CD14-positive monocyte (primary cell): ENCODE measurements at regions not wholly inside any gene's neighbourhood (a gene's known extent, or its start where the extent isn't known, plus 50 kb on each side); places are given as distances from the start of the nearest gene placed in this dataset.

Source experiments
- DNase-seq, 3 donors: peaks; one replicate each; pipeline ENCODE4 v3.0.0-alpha.2; 2011 to 2022
- H2AFZ ChIP-seq: 2 replicates; pipeline ENCODE4 v1.6.0; 2012; ENCODE audit warnings: mild to moderate bottlenecking, low read depth, low read length, inconsistent platforms; ENCODE audit not compliant: insufficient read depth, poor library complexity, severe bottlenecking
- H3K27ac ChIP-seq, 2 donors: 1 replicate in 1 of 2; 2 replicates in 1 of 2; pipeline ENCODE4 v1.5.1; 2012 to 2013; ENCODE audit warnings: low read length in 2 of 2, control low read depth in 1 of 2, inconsistent platforms in 1 of 2, low read depth in 1 of 2, mild to moderate bottlenecking in 1 of 2
- H3K27me3 ChIP-seq, 2 donors: one replicate each; pipeline versions ENCODE4 v1.6.0 to v1.6.1; 2011 to 2013; ENCODE audit warnings: low read length in 2 of 2; ENCODE audit not compliant: control insufficient read depth in 2 of 2, insufficient read depth in 2 of 2
- H3K36me3 ChIP-seq, 2 donors: replicated peaks in 1 of 2; 1 replicate in 1 of 2; 2 replicates in 1 of 2; pipeline versions ENCODE4 v1.5.1 to v1.6.1; 2012 to 2013; ENCODE audit warnings: low read length in 2 of 2, control low read depth in 1 of 2, inconsistent platforms in 1 of 2, mild to moderate bottlenecking in 1 of 2; ENCODE audit not compliant: insufficient read depth in 2 of 2, control insufficient read depth in 1 of 2
- H3K4me1 ChIP-seq, 2 donors: 1 replicate in 1 of 2; 2 replicates in 1 of 2; pipeline versions ENCODE4 v1.5.1 to v1.6.1; 2012 to 2013; ENCODE audit warnings: low read length in 2 of 2, control low read depth in 1 of 2, inconsistent platforms in 1 of 2, mild to moderate bottlenecking in 1 of 2, moderate library complexity in 1 of 2; ENCODE audit not compliant: insufficient read depth in 2 of 2, control insufficient read depth in 1 of 2
- H3K4me2 ChIP-seq: replicated peaks from 2 replicates; pipeline ENCODE3; 2012; ENCODE audit warnings: low read length, moderate library complexity, mild to moderate bottlenecking; ENCODE audit not compliant: poor library complexity, severe bottlenecking; ENCODE audit errors: extremely low read depth
- H3K4me3 ChIP-seq, 3 experiments: fragments of 200-600 bp in 1 of 3; sonication (generic) in 1 of 3; replicated peaks in 1 of 3; 1 replicate in 2 of 3; 2 replicates in 1 of 3; pipeline ENCODE4 v1.5.1; 2011 to 2013; ENCODE audit warnings: low read length in 3 of 3, mild to moderate bottlenecking in 3 of 3, control low read depth in 2 of 3, low read depth in 2 of 3, inconsistent platforms in 1 of 3, moderate library complexity in 1 of 3
- H3K79me2 ChIP-seq: 2 replicates; pipeline ENCODE4 v1.6.0; 2012; ENCODE audit warnings: mild to moderate bottlenecking, control low read depth, inconsistent platforms, low read length, moderate library complexity; ENCODE audit not compliant: insufficient read depth
- H3K9ac ChIP-seq: 2 replicates; pipeline ENCODE4 v1.6.0; 2017; ENCODE audit warnings: low read length, mild to moderate bottlenecking; ENCODE audit not compliant: insufficient read depth, poor library complexity, severe bottlenecking
- H3K9me3 ChIP-seq, 2 donors: replicated peaks in 1 of 2; 1 replicate in 1 of 2; 2 replicates in 1 of 2; pipeline versions ENCODE4 v1.5.1 to v1.6.1; 2012 to 2013; ENCODE audit warnings: low read length in 2 of 2, control low read depth in 1 of 2; ENCODE audit not compliant: control insufficient read depth in 1 of 2, insufficient read depth in 1 of 2
- H4K20me1 ChIP-seq: 2 replicates; pipeline ENCODE4 v1.6.0; 2012; ENCODE audit warnings: mild to moderate bottlenecking, low read length, control low read depth, moderate library complexity; ENCODE audit not compliant: insufficient read depth
- H3K27ac Mint-ChIP-seq, 7 donors: one replicate each; pipeline ENCODE4 v1.8.0; 2020; ENCODE audit warnings: mild to moderate bottlenecking in 7 of 7, mixed read lengths in 7 of 7, moderate library complexity in 6 of 7, inconsistent platforms in 2 of 7
- H3K27me3 Mint-ChIP-seq, 3 donors: one replicate each; pipeline ENCODE4 v1.8.0; 2021 to 2022; ENCODE audit warnings: low read depth in 3 of 3, mild to moderate bottlenecking in 3 of 3, mixed read lengths in 3 of 3, moderate library complexity in 3 of 3, inconsistent platforms in 1 of 3
- H3K36me3 Mint-ChIP-seq, 2 donors: one replicate each; pipeline ENCODE4 v1.8.0; 2020; ENCODE audit warnings: mixed read lengths in 2 of 2, inconsistent platforms in 1 of 2, mild to moderate bottlenecking in 1 of 2
- H3K4me1 Mint-ChIP-seq: one replicate; pipeline ENCODE4 v1.8.0; 2020; ENCODE audit warnings: mild to moderate bottlenecking, mixed read lengths
- H3K4me3 Mint-ChIP-seq, 2 donors: one replicate each; pipeline ENCODE4 v1.8.0; 2020; ENCODE audit warnings: mild to moderate bottlenecking in 2 of 2, mixed read lengths in 2 of 2, moderate library complexity in 1 of 2
- H3K9me3 Mint-ChIP-seq, 7 donors: one replicate each; pipeline ENCODE4 v1.8.0; 2020 to 2022; ENCODE audit warnings: mixed read lengths in 7 of 7, mild to moderate bottlenecking in 6 of 7, moderate library complexity in 6 of 7, inconsistent platforms in 2 of 7
- CTCF ChIP-seq: fragments of 200-600 bp; IDR thresholded peaks from one replicate; pipeline ENCODE4 v1.8.0; 2022; ENCODE audit warnings: antibody characterized with exemption, mild to moderate bottlenecking
- intact Hi-C, 2 donors: fragments of 100-400 bp; cut with micrococcal nuclease; formaldehyde crosslinking; loops; one replicate each; pipeline versions ENCODE4 v1.15.0 to v1.15.1; 2023

- no peaks in the 10 kb centered on the region for H3K4me1 ChIP-seq
- H3K9me3 Mint-ChIP-seq: peaks cover 0 to 8% (median 2%) of the 10 kb centered on the region in 7 donors
- no peak overlapping the region for H3K4me2 ChIP-seq
- no peaks in the 10 kb centered on the region for H3K79me2 ChIP-seq
- no peak overlapping the region for H3K9ac ChIP-seq
- no peak overlapping the region for H2AFZ ChIP-seq
- no peak overlapping the region for H3K27ac ChIP-seq
- no peak overlapping the region for H3K4me3 Mint-ChIP-seq
- no peaks in the 10 kb centered on the region for H3K36me3 ChIP-seq
- TF ChIP-seq CTCF: no peak
- no peaks in the 10 kb centered on the region for H3K9me3 ChIP-seq
- intact Hi-C loops: no loop called here
- DNase-seq: no peak
- no peaks in the 10 kb centered on the region for H3K36me3 Mint-ChIP-seq
- no peaks in the 10 kb centered on the region for H4K20me1 ChIP-seq
- H3K27ac Mint-ChIP-seq: no peak overlapping the region
- H3K27me3 ChIP-seq: no peaks in the 10 kb centered on the region
- H3K27me3 Mint-ChIP-seq: peaks cover 0 to 2% (median 1%) of the 10 kb centered on the region in 3 donors
- no peak overlapping the region for H3K4me3 ChIP-seq
- H3K4me1 Mint-ChIP-seq: no peaks in the 10 kb centered on the region
These were observed 49.9 kb upstream of the GALR1 start for GRCh38 chr18:77199707-77200106.
